HG03045 (cell line): ENCODE measurements at regions not wholly inside any gene's neighbourhood (a gene's known extent, or its start where the extent isn't known, plus 50 kb on each side); places are given as distances from the start of the nearest gene placed in this dataset.
"Not testable (repeated sequence)": the region's sequence is repeated elsewhere in the genome, so short reads cannot be mapped to it uniquely, and the experiment has no call there.

Experiments
- ATAC-seq: cut with Tn5 transposase; IDR thresholded peaks from one replicate; pipeline ENCODE4 v1.9.1; 2021; ENCODE audit warnings: mild to moderate bottlenecking, moderate library complexity; ENCODE audit not compliant: unreplicated experiment

DNA sequence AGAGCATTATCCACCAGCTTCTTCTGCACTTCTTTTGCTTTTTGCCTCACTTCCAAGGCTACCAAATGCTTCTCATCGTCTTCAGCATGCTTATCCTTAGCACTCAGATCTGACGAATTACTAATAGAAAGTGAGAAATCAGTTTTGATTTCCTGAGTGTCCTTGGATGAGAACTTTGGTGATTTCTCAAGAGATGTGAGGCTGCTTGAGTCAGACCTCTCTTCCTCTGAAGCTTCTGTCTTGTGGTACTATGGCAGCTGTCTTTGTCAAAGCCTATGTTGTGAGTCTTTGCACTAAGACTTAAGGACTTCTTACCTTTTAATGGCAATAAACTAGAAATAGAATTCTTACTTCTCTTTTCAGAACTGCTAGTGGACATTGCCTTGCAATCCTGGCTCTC lies 169.9 kb downstream of the CPE start:
- no peak for ATAC-seq

DNA sequence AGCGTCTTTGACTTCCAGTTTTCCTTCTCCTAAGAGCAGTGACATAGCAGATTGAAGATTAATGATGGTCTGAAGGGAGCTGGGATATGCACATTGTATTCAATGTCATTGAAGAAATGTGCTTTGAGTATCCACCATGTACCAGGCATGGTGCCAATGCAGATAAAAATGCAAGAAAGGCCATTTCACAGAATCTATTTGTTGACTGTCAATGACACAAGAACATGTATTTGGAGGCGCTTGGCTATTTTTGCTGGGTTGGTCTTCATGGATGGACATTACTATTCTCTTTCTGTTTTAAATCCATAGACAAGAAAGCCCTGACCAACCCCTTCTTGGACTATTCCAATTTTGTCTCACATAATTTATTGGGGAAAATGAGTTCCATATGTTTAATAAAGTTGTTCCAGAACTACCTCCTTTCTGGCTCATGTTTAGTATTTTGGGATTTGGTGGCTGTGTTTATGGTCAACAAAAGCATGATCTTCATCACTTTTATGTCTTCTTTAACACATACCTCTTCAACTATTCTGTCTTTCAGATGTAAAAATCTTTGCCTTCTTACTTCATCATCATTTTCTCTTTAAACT lies 174.5 kb downstream of the CPE start:
- no peak for ATAC-seq

DNA sequence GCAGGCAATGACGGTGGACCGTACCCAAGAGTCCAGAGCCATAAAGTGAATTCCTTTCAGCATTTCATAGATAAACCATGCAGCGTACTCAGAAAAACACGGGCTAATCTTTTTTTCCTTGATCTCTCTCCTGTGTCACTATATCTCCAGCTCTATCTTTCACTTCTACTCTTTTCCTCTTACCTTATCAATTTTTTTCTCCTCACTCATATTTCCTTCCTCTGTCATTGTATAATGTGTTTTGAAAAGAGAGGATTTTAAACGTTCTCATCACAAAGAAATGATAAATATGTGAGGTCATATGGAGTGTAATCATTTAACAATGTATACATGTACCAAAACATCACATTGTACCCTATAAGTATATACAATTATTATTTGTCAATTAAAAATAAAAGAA lies 176.5 kb downstream of the CPE start:
- ATAC-seq, result no peak

DNA sequence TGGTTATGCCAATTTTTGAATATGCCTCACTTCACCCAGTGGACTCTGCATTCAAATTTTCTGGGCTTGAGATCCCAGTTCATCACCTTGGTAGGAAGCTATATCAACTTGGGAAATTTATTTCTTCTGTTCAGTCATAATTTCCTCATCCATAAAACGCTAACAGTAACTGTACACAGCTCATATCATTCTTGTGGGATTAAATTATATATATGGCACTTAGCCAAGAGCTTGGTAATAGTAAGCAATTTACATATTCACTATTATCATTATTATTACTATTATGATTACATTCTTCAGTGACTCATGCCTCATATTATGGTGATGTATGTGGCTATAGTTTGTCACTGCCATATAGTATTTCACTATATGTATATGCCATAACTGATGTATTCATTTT lies 177.6 kb downstream of the CPE start:
- ATAC-seq, result no peak

DNA sequence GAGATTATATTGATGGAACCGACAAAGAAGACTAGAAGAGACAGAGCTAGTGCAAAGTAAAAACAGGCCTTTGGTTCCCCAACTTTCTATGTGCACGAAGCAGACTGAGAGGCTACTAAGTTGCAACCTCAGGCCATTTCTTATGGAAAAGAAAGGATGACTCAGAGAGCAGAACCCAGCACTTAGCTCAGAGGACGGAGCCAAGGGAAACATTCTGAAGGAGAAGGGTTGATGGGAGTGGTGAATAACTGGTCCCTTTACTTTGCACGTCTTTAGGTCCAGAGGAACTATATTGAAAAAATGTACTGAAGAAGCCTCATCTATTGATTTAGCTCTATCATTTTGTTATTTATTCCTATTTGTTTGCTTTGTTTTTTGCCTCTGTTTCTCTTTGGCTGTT lies 182.1 kb downstream of the CPE start:
- ATAC-seq, result no peak

DNA sequence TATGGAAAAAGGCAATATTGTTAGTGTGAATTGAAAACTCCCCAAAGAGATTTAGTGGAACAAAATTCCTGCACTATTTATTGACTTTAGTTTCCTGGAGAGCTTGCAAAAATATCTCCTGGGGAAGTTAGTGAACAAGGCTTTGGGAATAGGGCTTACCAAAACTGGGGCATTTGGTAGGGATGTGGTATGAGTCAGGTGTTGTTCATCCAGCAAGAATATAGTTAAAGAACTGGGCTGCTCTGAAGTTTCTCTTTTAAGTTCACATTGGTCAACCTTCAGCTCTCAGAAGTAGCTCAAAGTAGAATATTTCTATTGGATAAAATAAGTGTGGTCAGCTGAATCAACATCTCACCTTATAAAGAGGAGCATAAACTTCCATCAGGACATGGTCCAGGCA lies 185.0 kb downstream of the CPE start:
- no peak for ATAC-seq

DNA sequence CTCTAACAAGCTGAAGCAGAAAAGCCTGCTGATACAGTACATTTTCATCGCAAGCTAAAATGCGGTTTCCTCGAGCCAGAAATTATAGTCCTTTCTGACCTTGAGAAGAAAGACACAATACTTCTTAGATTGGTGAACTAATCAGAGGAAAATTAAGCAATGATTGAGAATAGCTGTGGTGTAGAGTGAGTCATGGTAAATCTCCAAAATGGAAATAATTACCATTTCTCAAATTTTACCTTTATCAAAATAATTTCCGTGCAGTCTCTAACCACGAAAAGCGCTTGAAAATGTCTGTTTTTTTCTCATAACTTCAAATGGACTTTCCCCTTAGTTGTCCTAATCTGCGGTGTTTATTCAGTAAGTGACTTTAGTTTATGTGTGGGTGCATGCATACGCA lies 190.2 kb downstream of the CPE start:
- no peak for ATAC-seq

DNA sequence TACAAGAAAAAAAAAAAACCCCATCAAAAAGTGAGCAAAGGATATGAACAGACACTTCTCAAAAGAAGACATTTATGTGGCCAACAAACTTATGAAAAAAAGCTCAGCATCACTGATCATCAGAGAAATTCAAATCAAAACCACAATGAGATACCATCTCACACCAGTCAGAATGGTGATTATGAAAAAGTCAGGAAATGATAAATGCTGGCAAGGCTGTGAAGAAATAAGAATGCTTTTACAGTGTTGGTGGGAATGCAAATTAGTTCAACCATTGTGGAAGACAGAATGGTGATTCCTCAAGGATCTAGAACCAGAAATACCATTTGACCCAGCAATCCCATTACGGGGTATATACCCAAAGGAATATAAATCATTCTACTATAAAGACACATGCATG lies 192.7 kb downstream of the CPE start:
- ATAC-seq, result not testable (repeated sequence)

DNA sequence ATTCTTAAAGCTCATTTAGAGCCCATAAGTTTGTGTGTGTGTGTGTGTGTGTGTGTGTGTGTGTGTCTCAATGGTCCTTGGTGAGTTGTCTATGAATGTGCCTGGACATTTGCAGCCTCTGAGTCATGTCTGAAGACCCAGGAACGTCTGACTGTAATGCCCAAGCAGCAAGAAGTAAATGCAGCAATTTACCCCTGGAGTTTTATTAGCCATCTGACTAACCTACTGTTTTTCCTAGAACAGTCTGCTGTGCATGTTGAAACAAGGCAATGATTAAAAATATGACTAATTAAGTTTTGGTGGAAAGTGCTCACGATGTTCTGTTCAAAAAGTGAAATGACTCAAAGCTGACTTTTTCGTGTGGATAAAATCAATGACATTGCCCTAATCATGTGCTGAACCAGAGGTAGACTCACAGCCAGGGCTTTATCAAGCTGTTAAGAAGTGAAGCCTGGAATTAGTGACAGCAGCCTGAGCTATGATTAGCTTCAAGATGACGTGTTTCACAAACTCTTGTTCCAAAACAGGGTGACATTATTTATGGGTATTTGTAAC lies 201.6 kb downstream of the CPE start:
- ATAC-seq, result no peak

DNA sequence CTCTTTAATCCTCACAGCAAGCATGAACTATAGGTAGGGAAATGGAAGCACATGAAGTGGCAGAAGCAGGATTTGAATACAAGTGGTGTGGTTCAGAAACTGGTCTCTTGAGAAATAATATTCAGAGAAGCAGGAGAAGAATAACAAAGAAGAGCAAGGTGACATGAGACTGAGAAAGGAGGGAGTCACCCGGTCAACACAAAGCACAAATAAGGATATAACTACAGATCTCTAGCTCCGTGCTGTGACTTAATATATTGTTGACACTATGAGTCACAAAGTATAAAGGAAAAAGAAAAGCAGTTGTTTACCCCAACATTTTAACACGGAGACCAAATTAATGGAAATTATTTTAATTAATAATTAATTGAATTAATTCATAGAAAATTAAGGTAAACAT lies 204.5 kb downstream of the CPE start:
- ATAC-seq, result no peak

DNA sequence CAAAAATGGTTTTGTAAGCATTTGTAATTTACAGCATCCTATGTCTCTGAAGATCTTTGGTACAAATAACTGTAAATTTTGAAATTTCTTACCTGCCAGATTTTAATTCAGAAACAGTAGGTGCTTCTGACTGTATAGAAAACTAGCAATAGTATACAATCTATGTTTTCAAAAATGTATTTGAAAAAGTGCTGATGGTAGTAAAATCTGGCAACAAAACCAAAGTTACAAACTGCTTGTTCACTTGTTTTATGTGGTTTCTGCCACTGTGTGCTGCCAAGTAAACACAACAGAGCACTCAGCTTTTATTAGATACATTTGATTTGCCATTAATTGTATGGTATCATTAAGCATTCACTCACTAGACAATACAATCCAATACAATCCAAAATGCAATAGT lies 206.1 kb downstream of the CPE start:
- no peak for ATAC-seq

DNA sequence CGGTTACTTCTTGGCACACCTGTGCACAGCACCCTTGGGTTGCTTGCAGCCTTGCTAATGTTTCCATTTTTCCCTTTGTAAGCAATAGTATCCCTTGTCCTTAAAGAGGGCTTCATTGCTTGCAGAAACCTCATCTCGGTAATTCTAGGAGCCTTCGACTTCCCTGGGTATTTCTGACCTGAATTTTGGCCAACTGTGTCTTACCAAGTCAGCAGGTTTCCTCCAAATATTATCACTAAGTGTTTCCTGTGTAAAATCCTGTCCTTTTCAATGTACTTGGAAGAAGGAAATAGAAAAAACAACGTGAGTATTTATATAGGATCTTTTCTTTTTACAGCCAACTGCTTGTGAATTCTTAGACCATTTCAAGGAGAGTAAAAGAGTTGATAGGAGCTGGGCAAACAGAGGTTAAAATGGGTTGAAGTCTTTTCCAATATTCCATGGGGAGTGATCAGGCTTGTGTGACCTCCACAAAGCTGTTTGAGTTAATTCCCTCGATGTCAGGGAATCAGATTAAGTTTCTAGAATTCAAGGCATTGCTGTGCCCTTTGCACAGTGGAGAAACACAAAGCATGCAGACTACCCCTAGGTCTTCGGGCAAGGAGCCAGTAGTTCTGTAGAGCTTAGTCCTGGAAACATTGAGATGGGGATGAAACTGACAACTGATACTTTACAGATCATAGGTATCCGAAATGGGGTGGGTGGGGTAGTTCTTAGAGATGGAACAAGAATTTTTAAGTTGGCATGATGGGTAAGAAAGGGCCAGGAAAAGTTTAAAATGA lies 209.9 kb downstream of the CPE start:
- no peak for ATAC-seq

DNA sequence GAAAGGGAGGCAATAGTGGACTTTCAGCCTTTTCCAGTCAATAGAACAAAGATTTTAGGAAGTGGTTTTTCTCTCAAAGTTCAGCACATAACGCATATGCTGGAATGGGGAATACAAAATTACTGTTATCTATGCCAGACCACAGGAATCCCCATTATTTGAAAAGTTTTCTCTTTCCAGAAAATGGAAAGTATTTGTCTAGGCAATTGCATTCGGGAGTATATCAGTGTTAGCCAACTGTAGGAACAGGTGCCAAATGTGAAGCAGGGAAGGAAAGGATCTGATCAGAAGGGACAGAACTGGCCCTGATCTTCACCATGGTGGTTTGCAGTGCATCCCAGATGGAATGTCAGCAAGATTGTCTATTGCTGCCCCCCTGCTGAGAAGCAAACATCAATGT lies 213.6 kb downstream of the CPE start:
- ATAC-seq, result no peak

DNA sequence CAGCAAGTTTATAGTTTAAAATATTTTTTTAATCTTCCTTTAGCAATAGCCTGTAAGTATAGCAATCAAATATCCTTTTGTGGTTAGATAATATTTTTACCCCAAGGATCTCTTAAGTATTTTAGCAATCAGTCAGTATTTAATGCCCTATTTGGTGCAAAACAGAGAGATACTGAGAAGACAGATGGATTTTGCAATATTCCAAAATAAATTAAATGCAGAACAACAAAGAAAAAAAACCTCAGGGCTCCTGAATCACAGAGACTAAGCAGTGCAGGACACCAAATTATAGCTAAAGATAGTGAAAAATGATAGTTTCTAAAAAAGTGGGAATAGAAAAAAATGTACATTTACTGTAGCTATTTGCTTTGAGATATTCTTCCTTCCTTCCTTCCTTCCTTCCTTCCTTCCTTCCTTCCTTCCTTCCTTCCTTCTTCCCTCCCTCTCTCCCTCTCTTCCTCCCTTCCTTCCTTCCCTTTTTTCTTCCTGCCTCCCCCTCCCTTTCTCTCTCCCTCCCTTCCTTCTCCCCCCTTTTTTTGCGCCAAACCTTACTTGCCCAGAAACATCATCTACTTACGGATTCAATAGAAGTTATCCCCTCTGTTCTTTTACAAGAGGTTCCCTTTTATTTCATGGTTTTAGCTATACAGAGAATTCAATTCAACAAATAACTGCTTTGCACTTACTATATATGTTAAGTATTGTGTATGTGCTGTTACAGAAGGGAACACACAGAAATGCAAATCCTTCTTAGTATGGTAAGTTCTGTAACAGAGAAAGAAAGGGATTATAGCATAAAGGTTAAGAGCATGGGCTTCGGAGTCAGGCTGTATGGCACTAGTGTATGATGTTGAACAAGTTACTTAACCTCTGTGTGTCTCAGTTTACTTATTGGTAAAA lies 219.0 kb downstream of the CPE start:
- no peak for ATAC-seq

DNA sequence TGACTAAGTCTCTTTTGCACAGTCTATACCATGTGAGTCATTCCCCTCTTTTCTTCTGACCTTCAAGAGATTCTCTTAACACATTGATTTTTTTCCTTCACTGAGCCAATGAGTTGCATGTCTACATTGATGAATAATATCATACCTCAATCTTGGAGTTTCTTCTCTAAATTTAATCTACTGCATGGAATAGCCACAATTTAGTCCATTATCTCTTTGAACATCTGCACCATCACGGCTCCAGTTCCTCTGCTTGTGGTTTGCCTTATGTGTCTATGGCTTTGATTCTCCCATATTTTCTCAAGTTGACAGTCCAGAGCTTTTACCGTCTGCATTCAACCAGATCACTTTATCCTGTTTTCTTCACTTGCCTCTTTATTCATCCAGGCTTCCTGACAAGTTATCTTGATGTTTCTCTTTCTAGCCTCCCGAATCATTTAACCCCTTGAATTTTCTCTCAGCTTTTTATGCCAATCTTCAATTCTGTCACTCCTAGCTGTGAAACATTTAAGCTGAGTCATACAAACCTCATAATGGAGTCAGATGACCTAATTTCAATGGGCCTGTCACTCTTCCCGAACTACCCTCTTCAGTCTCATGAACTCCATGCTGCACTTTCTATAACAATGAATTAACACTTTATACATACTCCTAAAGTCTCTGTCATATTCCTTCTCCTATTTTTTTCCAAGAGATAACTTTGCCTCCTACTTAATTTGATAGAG lies 222.3 kb downstream of the CPE start:
- no peak for ATAC-seq

DNA sequence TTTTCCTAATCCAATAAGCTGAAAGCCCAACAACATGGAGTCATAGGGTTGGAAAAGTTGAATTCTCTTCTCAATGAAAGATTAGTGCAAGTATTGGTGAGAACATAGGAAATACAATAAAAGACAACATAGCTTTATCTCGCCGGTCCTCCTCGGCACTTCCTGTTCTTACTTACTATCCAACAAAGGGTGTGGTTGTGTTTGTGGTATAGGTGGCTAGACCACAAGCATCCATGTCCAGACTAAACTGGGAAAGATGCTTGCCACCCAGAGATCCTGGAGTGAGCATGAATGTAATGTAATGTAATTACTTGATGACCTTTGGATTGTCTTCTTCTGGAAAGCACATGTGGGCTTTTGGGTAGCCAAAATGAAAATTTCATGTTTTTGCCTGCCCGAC lies 223.8 kb downstream of the CPE start:
- no peak for ATAC-seq

DNA sequence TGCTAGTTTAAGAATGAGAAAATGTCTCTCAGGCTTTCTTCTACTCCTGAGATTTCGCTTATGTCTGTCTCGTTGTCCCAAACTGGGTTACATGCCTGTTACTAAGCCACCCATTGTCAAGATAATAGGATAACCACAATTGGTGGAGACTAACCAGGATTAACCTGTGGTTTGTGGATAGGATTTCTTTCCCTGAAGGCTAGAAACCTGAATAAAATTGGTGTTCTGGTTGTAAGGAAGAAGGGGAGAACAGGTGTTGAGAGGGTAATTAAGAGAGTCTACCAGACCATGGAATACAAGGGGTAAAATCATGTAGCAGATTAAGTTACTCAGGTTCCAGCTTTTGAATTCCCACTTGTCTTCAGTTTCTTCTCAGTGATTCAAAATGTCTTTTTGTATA lies 225.4 kb downstream of the CPE start:
- no peak for ATAC-seq

DNA sequence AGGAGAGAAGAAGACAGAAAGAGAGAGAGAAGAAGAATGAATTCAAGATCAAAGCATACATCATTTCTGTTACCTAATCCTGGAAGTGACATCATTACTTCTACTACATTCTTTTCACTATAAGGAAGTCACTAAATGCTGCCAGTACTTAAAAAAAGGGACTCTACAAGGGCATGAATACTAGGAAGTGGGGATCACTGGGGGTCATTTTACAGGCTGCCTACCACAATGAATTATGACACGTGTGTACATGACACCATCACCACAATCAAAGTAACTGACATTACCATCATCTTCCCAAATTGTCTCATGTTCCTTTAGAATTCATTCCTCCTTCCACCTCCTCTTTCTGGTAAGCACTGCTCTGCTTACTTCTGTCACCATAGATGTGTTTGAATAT lies 227.0 kb downstream of the CPE start:
- no peak for ATAC-seq

DNA sequence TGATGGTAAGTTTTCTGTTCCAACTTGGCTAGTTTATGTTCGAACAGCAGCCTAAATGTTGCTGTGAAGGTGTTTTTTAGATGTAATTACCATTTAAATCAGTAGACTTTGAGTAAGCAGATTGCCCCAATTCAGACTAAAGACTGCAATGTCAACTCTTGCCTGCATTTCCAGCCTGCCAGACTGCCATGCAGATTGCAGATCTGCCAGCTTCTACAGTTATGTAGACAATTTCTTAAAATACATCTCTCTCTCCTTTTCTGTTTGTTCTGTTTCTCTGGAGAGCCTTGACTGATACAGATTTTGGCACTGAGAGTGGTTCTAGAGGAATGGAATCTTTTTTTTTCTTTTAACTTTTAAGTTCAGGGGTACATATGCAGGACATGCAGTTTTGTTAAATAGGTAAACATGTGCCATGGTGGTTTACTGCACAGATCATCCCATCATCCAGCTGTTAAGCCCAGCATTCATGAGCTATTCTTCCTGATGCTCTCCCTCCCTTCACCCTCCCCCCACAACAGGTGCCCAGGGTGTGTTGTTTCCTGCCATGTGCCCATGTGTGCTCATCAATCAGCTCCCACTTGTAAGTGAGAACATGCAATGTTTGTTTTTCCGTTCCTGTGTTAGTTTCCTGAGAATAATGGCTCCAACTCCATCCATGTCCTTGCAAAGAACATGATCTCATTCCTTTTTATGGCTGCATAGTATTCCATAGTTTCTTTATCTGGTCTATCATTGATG lies 227.8 kb downstream of the CPE start:
- no peak for ATAC-seq

DNA sequence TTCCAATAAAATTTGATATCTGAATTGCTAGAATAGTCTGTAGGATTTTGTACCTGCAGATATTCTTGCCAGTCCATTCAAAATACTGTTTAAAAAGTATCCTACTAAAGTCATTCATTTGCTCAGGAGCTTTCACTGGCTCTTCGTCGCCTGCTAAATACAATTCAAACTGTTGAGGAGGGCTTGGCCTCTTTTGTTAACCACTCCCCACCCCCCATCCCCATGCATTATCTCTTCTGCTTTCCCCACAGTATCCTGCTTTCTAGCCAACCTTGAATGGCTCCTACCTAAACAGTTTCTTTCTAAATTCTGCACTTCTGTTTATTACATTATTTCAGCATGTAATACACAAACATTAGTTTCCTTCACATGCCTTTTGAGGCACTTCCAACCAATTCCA lies 230.8 kb downstream of the CPE start:
- no peak for ATAC-seq
